Progenitor cell of endocrine pancreas (in vitro differentiated cells): ENCODE measurements at regions not wholly inside any gene's neighbourhood (a gene's known extent, or its start where the extent isn't known, plus 50 kb on each side); places are given as distances from the start of the nearest gene placed in this dataset.

ENCODE experiments used
- DNase-seq: peaks from one replicate; pipeline ENCODE4 v3.0.0; 2021; ENCODE audit warnings: low spot score; ENCODE audit not compliant: unreplicated experiment
- H3K27ac Mint-ChIP-seq: 2 replicates; pipeline ENCODE4 v1.8.0; 2021; ENCODE audit warnings: mild to moderate bottlenecking, moderate library complexity, mixed read lengths
- H3K27me3 Mint-ChIP-seq: 2 replicates; pipeline ENCODE4 v1.8.0; 2021; ENCODE audit warnings: mixed read lengths
- H3K36me3 Mint-ChIP-seq: 2 replicates; pipeline ENCODE4 v1.8.0; 2022; ENCODE audit warnings: mixed read lengths; ENCODE audit not compliant: insufficient read depth
- H3K4me1 Mint-ChIP-seq: 2 replicates; pipeline ENCODE4 v1.8.0; 2021; ENCODE audit warnings: low read depth, mixed read lengths
- H3K4me3 Mint-ChIP-seq: 2 replicates; pipeline ENCODE4 v1.8.0; 2021; ENCODE audit warnings: low read depth, mild to moderate bottlenecking, moderate library complexity, mixed read lengths
- H3K9me3 Mint-ChIP-seq: 2 replicates; pipeline ENCODE4 v1.8.0; 2021; ENCODE audit warnings: low read depth, mixed read lengths
- CTCF ChIP-seq: fragments of 200-600 bp; sonication (generic); IDR thresholded peaks from one replicate; pipeline ENCODE4 v1.5.0; 2021; ENCODE audit warnings: antibody characterized with exemption, mild to moderate bottlenecking; ENCODE audit not compliant: unreplicated experiment

GRCh38 chr3:72465853-72466252 is 382.4 kb downstream of the SHQ1 start:
- H3K36me3 Mint-ChIP-seq, result no peaks in the 10 kb centered on the region
- no peaks in the 10 kb centered on the region for H3K9me3 Mint-ChIP-seq
- DNase-seq, result no peak
- H3K4me3 Mint-ChIP-seq, result no peak overlapping the region
- TF ChIP-seq CTCF, result no peak
- H3K27me3 Mint-ChIP-seq, result peaks cover 10% of the 10 kb centered on the region
- H3K27ac Mint-ChIP-seq, result no peak overlapping the region
- H3K4me1 Mint-ChIP-seq, result peaks cover 10% of the 10 kb centered on the region

GRCh38 chr3:72463083-72463482 is 385.2 kb downstream of the SHQ1 start:
- Mint-ChIP-seq H3K36me3 (no peaks in the 10 kb centered on the region), H3K27me3 (peaks cover 13% of the 10 kb centered on the region), H3K9me3 (no peaks in the 10 kb centered on the region), H3K4me3 (no peak overlapping the region), H3K4me1 (peaks cover 16% of the 10 kb centered on the region), H3K27ac (no peak overlapping the region)
- no peak for TF ChIP-seq CTCF
- DNase-seq, result no peak

DNA sequence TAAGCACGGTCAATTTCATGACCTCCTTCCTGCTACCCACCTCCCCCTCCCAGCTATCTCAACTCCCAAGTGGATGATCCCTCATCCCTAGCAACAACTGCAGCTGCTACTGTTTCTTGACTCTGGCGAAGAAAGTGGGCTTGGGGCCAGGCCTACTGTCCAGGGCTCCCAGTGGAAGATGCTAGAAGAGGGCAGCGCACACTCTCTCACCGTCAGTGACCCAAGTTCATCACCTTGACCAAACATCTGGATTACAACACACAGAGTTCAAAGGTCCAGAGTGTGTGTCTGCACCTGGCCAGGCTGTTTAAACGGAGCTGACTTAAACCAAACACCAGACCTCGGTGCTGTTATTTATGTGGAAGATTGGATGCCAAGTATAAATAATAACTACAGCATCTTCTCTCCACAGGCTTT is 385.6 kb downstream of the SHQ1 start:
- Mint-ChIP-seq H3K4me1 (peaks cover 17% of the 10 kb centered on the region), H3K36me3 (no peaks in the 10 kb centered on the region), H3K27ac (no peak overlapping the region), H3K4me3 (no peak overlapping the region), H3K27me3 (peaks cover 13% of the 10 kb centered on the region), H3K9me3 (no peaks in the 10 kb centered on the region)
- TF ChIP-seq CTCF, result no peak
- DNase-seq, result no peak

- H3K27me3 Mint-ChIP-seq, result peaks cover 13% of the 10 kb centered on the region
- H3K9me3 Mint-ChIP-seq, result no peaks in the 10 kb centered on the region
Observed at GRCh38 chr3:72461787-72462186, 386.5 kb downstream of the SHQ1 start.

GRCh38 chr3:72460205-72461174 is 387.8 kb downstream of the SHQ1 start:
- H3K27me3 Mint-ChIP-seq, result peaks cover 13% of the 10 kb centered on the region
- H3K4me3 Mint-ChIP-seq, result no peak overlapping the region
- H3K36me3 Mint-ChIP-seq, result no peaks in the 10 kb centered on the region

More at GRCh38 chr3:72461787-72462186, 386.5 kb downstream of the SHQ1 start:
- Mint-ChIP-seq H3K4me1 (peaks cover 20% of the 10 kb centered on the region), H3K4me3 (no peak overlapping the region), H3K36me3 (no peaks in the 10 kb centered on the region), H3K27ac (no peak overlapping the region)
- no peak for DNase-seq
- no peak for TF ChIP-seq CTCF

More at GRCh38 chr3:72460205-72461174, 387.8 kb downstream of the SHQ1 start:
- no peak for DNase-seq
- Mint-ChIP-seq H3K4me1 (peaks cover 20% of the 10 kb centered on the region), H3K9me3 (no peaks in the 10 kb centered on the region), H3K27ac (no peak overlapping the region)
- TF ChIP-seq CTCF, result no peak
